DMS79 treated with DMSO at 0.1 percent for 48 hours (cell line): ENCODE measurements at regions not wholly inside any gene's neighbourhood (a gene's known extent, or its start where the extent isn't known, plus 50 kb on each side); places are given as distances from the start of the nearest gene placed in this dataset.

ENCODE experiments used
- DNase-seq: peaks from one replicate; lab custom pipeline; 2025; lab: John Stamatoyannopoulos, UW

GRCh38 chr10:43790147-43790546 lies 141.5 kb upstream of the ZNF32 start:
- no peak for DNase-seq

- no peak for DNase-seq
These were observed 136.6 kb upstream of the ZNF32 start for GRCh38 chr10:43785252-43785651.

GRCh38 chr10:43782814-43783213 lies 134.1 kb upstream of the ZNF32 start:
- no peak for DNase-seq

- no peak for DNase-seq
These were observed 133.0 kb upstream of the ZNF32 start for GRCh38 chr10:43781480-43782361.

- no peak for DNase-seq
These were observed 129.9 kb upstream of the ZNF32 start for GRCh38 chr10:43778571-43778970.

- no peak for DNase-seq
These were observed 126.7 kb upstream of the ZNF32 start for GRCh38 chr10:43775384-43775783.

- no peak for DNase-seq
These were observed 125.6 kb upstream of the ZNF32 start for GRCh38 chr10:43774234-43774769.

GRCh38 chr10:43773736-43774135 lies 125.1 kb upstream of the ZNF32 start:
- no peak for DNase-seq

- DNase-seq = no peak
These were observed 123.5 kb upstream of the ZNF32 start for GRCh38 chr10:43772171-43772570.

- no peak for DNase-seq
These were observed 123.0 kb upstream of the ZNF32 start for GRCh38 chr10:43771675-43772074.

GRCh38 chr10:43765516-43765915 lies 116.8 kb upstream of the ZNF32 start:
- no peak for DNase-seq

- no peak for DNase-seq
These were observed 115.2 kb upstream of the ZNF32 start for GRCh38 chr10:43763846-43764245.

- DNase-seq = no peak
These were observed 111.8 kb upstream of the ZNF32 start for GRCh38 chr10:43760514-43760913.

GRCh38 chr10:43759216-43759615 lies 110.5 kb upstream of the ZNF32 start:
- no peak for DNase-seq

GRCh38 chr10:43756341-43756740 lies 107.7 kb upstream of the ZNF32 start:
- no peak for DNase-seq

GRCh38 chr10:43754569-43755260 lies 106.0 kb upstream of the ZNF32 start:
- DNase-seq = no peak

- no peak for DNase-seq
These were observed 104.8 kb upstream of the ZNF32 start for GRCh38 chr10:43753397-43754061.

- no peak for DNase-seq
These were observed 104.0 kb upstream of the ZNF32 start for GRCh38 chr10:43752682-43753081.

GRCh38 chr10:43751646-43752045 lies 103.0 kb upstream of the ZNF32 start:
- no peak for DNase-seq

GRCh38 chr10:43749940-43750552 lies 101.4 kb upstream of the ZNF32 start:
- no peak for DNase-seq

GRCh38 chr10:43749145-43749576 lies 100.5 kb upstream of the ZNF32 start:
- no peak for DNase-seq

GRCh38 chr10:43748560-43748959 lies 99.9 kb upstream of the ZNF32 start:
- no peak for DNase-seq
